ENCODE measurements at regions not wholly inside any gene's neighbourhood (a gene's known extent, or its start where the extent isn't known, plus 50 kb on each side); places are given as distances from the start of the nearest gene placed in this dataset.
A peak's percentile ranks its signal among the peaks of the same experiment; 100 is the strongest.
"Not testable (repeated sequence)": the region's sequence is repeated elsewhere in the genome, so short reads cannot be mapped to it uniquely, and the experiment has no call there.

- H3K36me3 Mint-ChIP-seq (ENCODE audit: low read depth, unreplicated experiment): no peaks in the 10 kb centered on the region
- H3K9me3 Mint-ChIP-seq (ENCODE audit: unreplicated experiment): peaks cover 12% of the 10 kb centered on the region
- TF ChIP-seq CTCF (IDR thresholded peaks at IDR 0.05; ENCODE audit: insufficient read depth, low read depth, low read length) (no peak), EZH2 (IDR thresholded peaks at IDR 0.05; ENCODE audit: insufficient read depth, low read length) (no peak)
Observed at GRCh38 chr5:4027088-4027734, 431.6 kb downstream of the IRX1 start.

GRCh38 chr5:4028384-4028783, 432.8 kb downstream of the IRX1 start:
- no peaks in the 10 kb centered on the region for H3K36me3 Mint-ChIP-seq (ENCODE audit: low read depth, unreplicated experiment)
- peaks cover 13% of the 10 kb centered on the region for H3K4me1 Mint-ChIP-seq (ENCODE audit: low read depth, unreplicated experiment)
- Histone ChIP-seq H3K4me3 (ENCODE audit: insufficient read depth, low read depth, low read length) (no peak overlapping the region), H3K27ac (ENCODE audit: low read depth, low read length) (no peak overlapping the region), H3K9ac (ENCODE audit: low read length) (no peak overlapping the region), H3K4me1 (ENCODE audit: insufficient read depth, low read length) (no peaks in the 10 kb centered on the region), H2AFZ (ENCODE audit: low read depth, low read length) (no peak overlapping the region), H3K27me3 (ENCODE audit: insufficient read depth, low read length) (no peaks in the 10 kb centered on the region), H3K4me2 (ENCODE audit: low read length) (no peak overlapping the region), H3K9me3 (ENCODE audit: insufficient read depth, low read depth, low read length) (no peaks in the 10 kb centered on the region), H3K36me3 (ENCODE audit: insufficient read depth, low read length) (no peaks in the 10 kb centered on the region), H4K20me1 (ENCODE audit: insufficient read depth, low read length) (no peaks in the 10 kb centered on the region), H3K79me2 (ENCODE audit: insufficient read depth, low read length) (no peaks in the 10 kb centered on the region)
- H3K4me3 Mint-ChIP-seq (ENCODE audit: unreplicated experiment): no peak overlapping the region
- TF ChIP-seq EZH2 (IDR thresholded peaks at IDR 0.05; ENCODE audit: insufficient read depth, low read length): no peak
- no peak for TF ChIP-seq CTCF (IDR thresholded peaks at IDR 0.05; ENCODE audit: insufficient read depth, low read depth, low read length)
- DNase-seq (ENCODE audit: low read depth) (no peak), FAIRE-seq (no peak)
- peaks cover 12% of the 10 kb centered on the region for H3K9me3 Mint-ChIP-seq (ENCODE audit: unreplicated experiment)
- H3K27me3 Mint-ChIP-seq (ENCODE audit: low read depth, unreplicated experiment): no peaks in the 10 kb centered on the region
- no peak overlapping the region for H3K27ac Mint-ChIP-seq (ENCODE audit: unreplicated experiment)

More at GRCh38 chr5:4027088-4027734, 431.6 kb downstream of the IRX1 start:
- peak; percentile 26 for DNase-seq (ENCODE audit: low read depth)
- Histone ChIP-seq H2AFZ (ENCODE audit: low read depth, low read length) (no peak overlapping the region), H3K4me2 (ENCODE audit: low read length) (no peak overlapping the region), H3K27me3 (ENCODE audit: insufficient read depth, low read length) (no peaks in the 10 kb centered on the region), H3K27ac (ENCODE audit: low read depth, low read length) (no peak overlapping the region), H3K4me1 (ENCODE audit: insufficient read depth, low read length) (no peaks in the 10 kb centered on the region), H3K79me2 (ENCODE audit: insufficient read depth, low read length) (no peaks in the 10 kb centered on the region), H3K9me3 (ENCODE audit: insufficient read depth, low read depth, low read length) (no peaks in the 10 kb centered on the region), H3K4me3 (ENCODE audit: insufficient read depth, low read depth, low read length) (no peak overlapping the region), H4K20me1 (ENCODE audit: insufficient read depth, low read length) (no peaks in the 10 kb centered on the region), H3K36me3 (ENCODE audit: insufficient read depth, low read length) (no peaks in the 10 kb centered on the region), H3K9ac (ENCODE audit: low read length) (no peak overlapping the region)
- Mint-ChIP-seq H3K4me3 (ENCODE audit: unreplicated experiment) (no peak overlapping the region), H3K4me1 (ENCODE audit: low read depth, unreplicated experiment) (peaks cover 13% of the 10 kb centered on the region), H3K27ac (ENCODE audit: unreplicated experiment) (peak overlapping the region; percentile 88), H3K27me3 (ENCODE audit: low read depth, unreplicated experiment) (no peaks in the 10 kb centered on the region)
- no peak for FAIRE-seq

- H3K9me3 Mint-ChIP-seq (ENCODE audit: unreplicated experiment): peaks cover 18% of the 10 kb centered on the region
- H3K27me3 Mint-ChIP-seq (ENCODE audit: low read depth, unreplicated experiment); H3K9me3 ChIP-seq (ENCODE audit: insufficient read depth, low read depth, low read length); H3K79me2 ChIP-seq (ENCODE audit: insufficient read depth, low read length); H2AFZ ChIP-seq (ENCODE audit: low read depth, low read length); H3K36me3 Mint-ChIP-seq (ENCODE audit: low read depth, unreplicated experiment); H3K4me1 Mint-ChIP-seq (ENCODE audit: low read depth, unreplicated experiment); H3K4me3 ChIP-seq (ENCODE audit: insufficient read depth, low read depth, low read length); FAIRE-seq; H3K9ac ChIP-seq (ENCODE audit: low read length); H4K20me1 ChIP-seq (ENCODE audit: insufficient read depth, low read length); H3K4me3 Mint-ChIP-seq (ENCODE audit: unreplicated experiment); H3K36me3 ChIP-seq (ENCODE audit: insufficient read depth, low read length); H3K27ac ChIP-seq (ENCODE audit: low read depth, low read length); H3K4me1 ChIP-seq (ENCODE audit: insufficient read depth, low read length); H3K4me2 ChIP-seq (ENCODE audit: low read length); H3K27me3 ChIP-seq (ENCODE audit: insufficient read depth, low read length): not testable (repeated sequence)
- H3K27ac Mint-ChIP-seq (ENCODE audit: unreplicated experiment): peak overlapping the region; percentile 5
- DNase-seq (ENCODE audit: low read depth): peak; percentile 62
Observed at GRCh38 chr5:4033546-4033945, 437.9 kb downstream of the IRX1 start.
